ENCODE measurements at regions not wholly inside any gene's neighbourhood (a gene's known extent, or its start where the extent isn't known, plus 50 kb on each side); places are given as distances from the start of the nearest gene placed in this dataset.
"Not testable (repeated sequence)": the region's sequence is repeated elsewhere in the genome, so short reads cannot be mapped to it uniquely, and the experiment has no call there.

- no peak for DNase-seq
These were observed 288.1 kb upstream of the UBE2E3 start for GRCh38 chr2:180692322-180692721.

GRCh38 chr2:180691855-180692223 lies 288.6 kb upstream of the UBE2E3 start:
- DNase-seq: not testable (repeated sequence)

GRCh38 chr2:180691186-180691854 lies 289.1 kb upstream of the UBE2E3 start:
- DNase-seq: not testable (repeated sequence)

GRCh38 chr2:180690611-180691010 lies 289.8 kb upstream of the UBE2E3 start:
- DNase-seq: no peak

- no peak for DNase-seq
These were observed 297.5 kb upstream of the UBE2E3 start for GRCh38 chr2:180682871-180683270.

GRCh38 chr2:180679693-180680092 lies 300.7 kb upstream of the UBE2E3 start:
- DNase-seq: no peak

GRCh38 chr2:180678625-180678972 lies 301.8 kb upstream of the UBE2E3 start:
- DNase-seq: no peak

- DNase-seq: no peak
These were observed 302.3 kb upstream of the UBE2E3 start for GRCh38 chr2:180677930-180678624.

GRCh38 chr2:180677200-180677599 lies 303.2 kb upstream of the UBE2E3 start:
- DNase-seq: no peak

- DNase-seq: no peak
These were observed 303.8 kb upstream of the UBE2E3 start for GRCh38 chr2:180676520-180677025.

GRCh38 chr2:180675170-180675569 lies 305.2 kb upstream of the UBE2E3 start:
- no peak for DNase-seq

- DNase-seq: no peak
These were observed 308.0 kb upstream of the UBE2E3 start for GRCh38 chr2:180672377-180672776.

- no peak for DNase-seq
These were observed 310.0 kb upstream of the UBE2E3 start for GRCh38 chr2:180670302-180671003.

GRCh38 chr2:180669016-180669415 lies 311.4 kb upstream of the UBE2E3 start:
- DNase-seq: no peak

- no peak for DNase-seq
These were observed 315.9 kb upstream of the UBE2E3 start for GRCh38 chr2:180664507-180664906.

- DNase-seq: no peak
These were observed 317.4 kb upstream of the UBE2E3 start for GRCh38 chr2:180662941-180663471.

- DNase-seq: no peak
These were observed 317.9 kb upstream of the UBE2E3 start for GRCh38 chr2:180662521-180662920.

GRCh38 chr2:180661686-180662030 lies 318.7 kb upstream of the UBE2E3 start:
- no peak for DNase-seq

GRCh38 chr2:180660881-180661685 lies 319.3 kb upstream of the UBE2E3 start:
- DNase-seq: no peak

GRCh38 chr2:180660207-180660606 lies 320.2 kb upstream of the UBE2E3 start:
- DNase-seq: no peak

- no peak for DNase-seq
These were observed 323.4 kb upstream of the UBE2E3 start for GRCh38 chr2:180657054-180657453.

GRCh38 chr2:180656455-180656847 lies 324.0 kb upstream of the UBE2E3 start:
- no peak for DNase-seq
